AG09309 (cell line): ENCODE measurements at regions not wholly inside any gene's neighbourhood (a gene's known extent, or its start where the extent isn't known, plus 50 kb on each side); places are given as distances from the start of the nearest gene placed in this dataset.

Source experiments
- DNase-seq: peaks from one replicate; pipeline ENCODE4 v3.0.0-alpha.2; 2010; ENCODE audit warnings: low read depth
- H3K4me3 ChIP-seq: 2 replicates; pipeline ENCODE4 v1.5.1; 2011; ENCODE audit warnings: mild to moderate bottlenecking, low read depth, low read length, moderate library complexity; ENCODE audit not compliant: control insufficient read depth
- CTCF ChIP-seq: IDR thresholded peaks from 2 replicates; pipeline ENCODE4 v1.5.1; 2011; ENCODE audit warnings: mild to moderate bottlenecking, low read depth, low read length, inconsistent platforms; ENCODE audit not compliant: insufficient read depth, control insufficient read depth; ENCODE audit errors: missing control alignments

GRCh38 chr3:165644331-165644730, 192.9 kb downstream of the BCHE start:
- no peak for DNase-seq
- TF ChIP-seq CTCF: no peak

GRCh38 chr3:165643425-165643824, 193.8 kb downstream of the BCHE start:
- no peak overlapping the region for H3K4me3 ChIP-seq
- TF ChIP-seq CTCF: no peak
- DNase-seq: no peak

More at GRCh38 chr3:165644331-165644730, 192.9 kb downstream of the BCHE start:
- H3K4me3 ChIP-seq: no peak overlapping the region

DNA sequence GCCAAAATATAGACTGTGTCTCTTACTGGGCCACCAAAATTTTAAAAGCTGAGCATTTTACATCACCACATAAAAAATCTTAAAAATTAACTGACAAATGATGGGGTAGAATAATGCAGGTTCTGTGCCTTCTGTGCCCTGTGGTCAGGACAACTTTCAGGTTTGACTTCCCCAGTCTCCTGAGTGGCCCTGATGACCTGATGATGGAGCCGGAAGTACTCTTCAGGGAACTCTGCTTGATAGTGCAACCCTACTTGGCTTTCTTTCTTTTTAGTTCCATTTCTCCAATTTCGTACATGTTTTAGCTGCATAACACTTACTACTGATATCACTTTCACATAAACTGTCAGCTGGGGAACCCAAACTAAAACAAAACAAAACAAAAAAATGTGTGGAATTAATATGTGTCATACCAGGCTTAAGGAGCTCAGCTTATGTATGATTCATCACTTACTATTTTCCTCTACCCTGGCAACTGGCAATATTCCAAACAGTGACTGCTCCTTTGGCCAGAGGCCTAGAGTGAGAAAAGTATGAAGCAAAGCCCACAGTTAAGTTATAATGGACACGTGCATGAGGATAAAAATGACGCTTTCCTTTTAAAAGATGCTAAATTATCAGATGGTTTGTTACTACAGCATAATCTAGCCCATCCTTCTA, 194.3 kb downstream of the BCHE start:
- no peak for TF ChIP-seq CTCF
- DNase-seq: peak; percentile 80
- H3K4me3 ChIP-seq: no peak overlapping the region

- TF ChIP-seq CTCF: no peak
- no peak overlapping the region for H3K4me3 ChIP-seq
- DNase-seq: no peak
Measured at GRCh38 chr3:165641569-165642310, 195.5 kb downstream of the BCHE start.

DNA sequence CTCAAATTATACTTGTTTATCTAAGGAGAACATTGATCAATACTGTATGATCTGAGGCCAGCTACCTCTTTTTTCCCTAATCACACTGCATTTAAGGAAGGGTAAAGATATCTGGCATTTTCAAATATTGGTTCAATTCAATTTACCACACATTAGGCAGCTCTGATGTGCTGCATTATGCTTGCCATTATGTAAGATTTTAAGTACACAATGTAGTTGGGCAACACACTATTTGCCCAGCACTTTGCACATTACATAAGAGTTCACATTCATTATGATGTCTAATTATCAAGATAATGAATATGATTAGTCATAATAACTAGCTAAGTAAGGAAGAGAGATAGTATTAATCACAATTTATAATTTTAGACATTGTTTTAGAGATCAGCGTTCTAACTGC, 196.3 kb downstream of the BCHE start:
- no peak for DNase-seq
- H3K4me3 ChIP-seq: no peak overlapping the region
- TF ChIP-seq CTCF: no peak

GRCh38 chr3:165640031-165640430, 197.2 kb downstream of the BCHE start:
- TF ChIP-seq CTCF: no peak
- no peak for DNase-seq
- no peak overlapping the region for H3K4me3 ChIP-seq
